Activated CD8-positive, alpha-beta T cell treated with anti-CD3 and anti-CD28 coated beads for 36 hours (primary cell): ENCODE measurements at regions not wholly inside any gene's neighbourhood (a gene's known extent, or its start where the extent isn't known, plus 50 kb on each side); places are given as distances from the start of the nearest gene placed in this dataset.

Experiments used
- ATAC-seq: fragments of 200-7000 bp; cut with Tn5 transposase; one replicate; pipeline ENCODE4 v1.10.0; 2021; ENCODE audit warnings: mild to moderate bottlenecking, moderate library complexity
- CTCF ChIA-PET: fragments of 350-600 bp; sonication (Branson Sonifier 250); formaldehyde crosslinking; loops from one replicate; lab custom pipeline; 2021; ENCODE audit warnings: antibody characterized with exemption; lab: Charles Lee
- POLR2A ChIA-PET: fragments of 350-600 bp; sonication (Branson Sonifier 250); formaldehyde crosslinking; loops from one replicate; lab custom pipeline; 2021; ENCODE audit warnings: antibody characterized with exemption; lab: Charles Lee
- DNase-seq: peaks from one replicate; pipeline ENCODE4 v3.0.0-alpha.2; 2020
- H3K27ac Mint-ChIP-seq: one replicate; pipeline ENCODE4 v1.8.0; 2021; ENCODE audit warnings: mild to moderate bottlenecking, mixed read lengths
- H3K27me3 Mint-ChIP-seq: one replicate; pipeline ENCODE4 v1.8.0; 2021; ENCODE audit warnings: mixed read lengths
- H3K36me3 Mint-ChIP-seq: one replicate; pipeline ENCODE4 v1.8.0; 2021; ENCODE audit warnings: low read depth, mixed read lengths
- H3K4me1 Mint-ChIP-seq: one replicate; pipeline ENCODE4 v1.8.0; 2021; ENCODE audit warnings: low read depth, mixed read lengths
- H3K4me3 Mint-ChIP-seq: one replicate; pipeline ENCODE4 v1.8.0; 2021; ENCODE audit warnings: mild to moderate bottlenecking, moderate library complexity, mixed read lengths
- H3K9me3 Mint-ChIP-seq: one replicate; pipeline ENCODE4 v1.8.0; 2021; ENCODE audit warnings: mixed read lengths
- CTCF ChIP-seq: fragments of 200-600 bp; IDR thresholded peaks from one replicate; pipeline ENCODE4 v1.8.0; 2022; ENCODE audit warnings: antibody characterized with exemption, mild to moderate bottlenecking
- intact Hi-C: fragments of 100-400 bp; cut with micrococcal nuclease; formaldehyde crosslinking; loops from one replicate; pipeline ENCODE4 v1.10.0; 2022

GRCh38 chr12:92615703-92616102 lies 87.1 kb upstream of the PLEKHG7 start:
- Mint-ChIP-seq H3K4me1 (no peaks in the 10 kb centered on the region), H3K4me3 (no peak overlapping the region), H3K27ac (no peak overlapping the region), H3K36me3 (no peaks in the 10 kb centered on the region), H3K9me3 (no peaks in the 10 kb centered on the region), H3K27me3 (no peaks in the 10 kb centered on the region)
- DNase-seq (no peak), ATAC-seq (no peak)
- intact Hi-C loops, result no loop called here
- TF ChIP-seq CTCF, result no peak
- ChIA-PET POLR2A (no interaction called here), CTCF (interaction anchor here (1.1 kb wide), 1 partner anchor 10 kb away, joined by 3 read pairs; no protein-coding TSS in a partner anchor)

- H3K27ac Mint-ChIP-seq, result no peak overlapping the region
- H3K4me3 Mint-ChIP-seq, result no peak overlapping the region
- no peaks in the 10 kb centered on the region for H3K9me3 Mint-ChIP-seq
- intact Hi-C loops, result no loop called here
- ChIA-PET POLR2A (interaction anchor here (0.6 kb wide), 1 partner anchor 28 kb away, joined by 3 read pairs; no protein-coding TSS in a partner anchor), CTCF (interaction anchor here (1.1 kb wide), 1 partner anchor 11 kb away, joined by 3 read pairs; no protein-coding TSS in a partner anchor)
- H3K27me3 Mint-ChIP-seq, result no peaks in the 10 kb centered on the region
- no peak for DNase-seq
- ATAC-seq, result no peak
- no peaks in the 10 kb centered on the region for H3K36me3 Mint-ChIP-seq
- TF ChIP-seq CTCF, result no peak
- no peaks in the 10 kb centered on the region for H3K4me1 Mint-ChIP-seq
Measured at GRCh38 chr12:92615086-92615485, 87.7 kb upstream of the PLEKHG7 start.

GRCh38 chr12:92614502-92614901 lies 88.3 kb upstream of the PLEKHG7 start:
- H3K9me3 Mint-ChIP-seq, result no peaks in the 10 kb centered on the region
- H3K36me3 Mint-ChIP-seq, result no peaks in the 10 kb centered on the region
- no peak for TF ChIP-seq CTCF
- POLR2A ChIA-PET, result interaction anchor here (0.5 to 0.6 kb wide), 2 partner anchors 27 to 646 kb away, joined by 3 read pairs; no protein-coding TSS in a partner anchor
- intact Hi-C loops, result no loop called here
- no peak overlapping the region for H3K27ac Mint-ChIP-seq
- CTCF ChIA-PET, result no interaction called here
- H3K4me3 Mint-ChIP-seq, result no peak overlapping the region
- no peak for ATAC-seq
- H3K27me3 Mint-ChIP-seq, result no peaks in the 10 kb centered on the region
- no peaks in the 10 kb centered on the region for H3K4me1 Mint-ChIP-seq
- DNase-seq, result no peak

- H3K36me3 Mint-ChIP-seq, result no peaks in the 10 kb centered on the region
- ATAC-seq, result no peak
- DNase-seq, result no peak
- H3K27ac Mint-ChIP-seq, result no peak overlapping the region
- no peaks in the 10 kb centered on the region for H3K9me3 Mint-ChIP-seq
- no peaks in the 10 kb centered on the region for H3K27me3 Mint-ChIP-seq
- no peak for TF ChIP-seq CTCF
- intact Hi-C loops, result no loop called here
- H3K4me1 Mint-ChIP-seq, result no peaks in the 10 kb centered on the region
- POLR2A ChIA-PET, result interaction anchor here (0.5 kb wide), 1 partner anchor 646 kb away, joined by 3 read pairs; no protein-coding TSS in a partner anchor
- CTCF ChIA-PET, result no interaction called here
- H3K4me3 Mint-ChIP-seq, result no peak overlapping the region
Measured at GRCh38 chr12:92614001-92614400, 88.8 kb upstream of the PLEKHG7 start.

- H3K36me3 Mint-ChIP-seq, result no peaks in the 10 kb centered on the region
- POLR2A ChIA-PET, result interaction anchor here (0.6 kb wide), 1 partner anchor 528 kb away, joined by 5 read pairs; no protein-coding TSS in a partner anchor
Measured at GRCh38 chr12:92612611-92613010, 90.2 kb upstream of the PLEKHG7 start.

More at GRCh38 chr12:92612611-92613010, 90.2 kb upstream of the PLEKHG7 start:
- H3K4me1 Mint-ChIP-seq, result peaks cover 9% of the 10 kb centered on the region
- CTCF ChIA-PET, result interaction anchor here (1.1 to 1.4 kb wide), 2 partner anchors 9 to 37 kb away, joined by 4 read pairs; no protein-coding TSS in a partner anchor
- no peak overlapping the region for H3K27ac Mint-ChIP-seq
- H3K27me3 Mint-ChIP-seq, result no peaks in the 10 kb centered on the region
- ATAC-seq, result no peak
- no peak for DNase-seq
- H3K9me3 Mint-ChIP-seq, result no peaks in the 10 kb centered on the region
- intact Hi-C loops, result no loop called here
- no peak for TF ChIP-seq CTCF
- H3K4me3 Mint-ChIP-seq, result no peak overlapping the region
